DMS 273 treated with DMSO at 0.1 percent for 48 hours (cell line): ENCODE measurements at regions not wholly inside any gene's neighbourhood (a gene's known extent, or its start where the extent isn't known, plus 50 kb on each side); places are given as distances from the start of the nearest gene placed in this dataset.

Experiments used
- DNase-seq: peaks from one replicate; lab custom pipeline; 2025; lab: John Stamatoyannopoulos, UW

GRCh38 chr11:32039149-32039548, 51.7 kb upstream of the RCN1 start:
- no peak for DNase-seq

DNA sequence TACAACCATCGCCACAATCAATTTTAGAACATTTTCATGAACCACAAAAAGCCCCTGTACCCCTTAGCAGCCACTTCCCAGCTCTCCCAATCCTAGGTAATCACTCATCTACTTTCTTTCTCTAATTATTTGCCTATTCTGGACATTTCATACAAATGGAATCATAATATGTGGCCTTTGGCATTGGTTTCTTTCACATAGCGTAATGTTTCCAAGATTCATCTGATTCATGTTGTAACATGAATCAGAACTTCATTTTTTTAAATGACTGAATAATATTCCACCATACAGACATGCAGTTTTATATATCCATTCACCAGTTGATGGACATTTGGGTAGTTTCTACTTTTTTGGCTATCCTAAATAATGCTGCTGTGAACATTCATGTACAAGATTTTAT, 56.2 kb upstream of the RCN1 start:
- no peak for DNase-seq

- no peak for DNase-seq
These were observed 56.7 kb upstream of the RCN1 start for GRCh38 chr11:32034149-32034548.

DNA sequence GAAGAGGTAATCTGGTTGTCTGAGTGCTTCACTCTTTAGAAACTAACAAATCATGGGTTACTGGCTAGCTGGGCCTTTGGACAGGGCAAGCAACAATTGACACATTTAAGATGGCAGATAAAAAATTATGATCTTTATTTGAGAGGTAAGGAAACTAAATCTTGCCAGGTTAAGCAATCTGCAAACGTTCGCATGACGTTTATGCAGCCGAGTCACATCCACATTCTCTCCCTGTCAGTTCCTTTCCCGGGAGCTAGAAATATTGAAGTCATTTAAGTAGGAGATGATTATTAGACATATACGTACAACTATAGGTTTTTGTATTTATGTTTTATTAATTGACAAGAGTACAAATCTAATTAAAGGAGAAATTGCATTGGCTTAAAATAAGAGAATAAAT, 57.4 kb upstream of the RCN1 start:
- DNase-seq, result no peak

- no peak for DNase-seq
These were observed 57.8 kb upstream of the RCN1 start for GRCh38 chr11:32033067-32033466.

- no peak for DNase-seq
These were observed 58.4 kb upstream of the RCN1 start for GRCh38 chr11:32032478-32032877.

- no peak for DNase-seq
These were observed 58.8 kb upstream of the RCN1 start for GRCh38 chr11:32032052-32032451.

DNA sequence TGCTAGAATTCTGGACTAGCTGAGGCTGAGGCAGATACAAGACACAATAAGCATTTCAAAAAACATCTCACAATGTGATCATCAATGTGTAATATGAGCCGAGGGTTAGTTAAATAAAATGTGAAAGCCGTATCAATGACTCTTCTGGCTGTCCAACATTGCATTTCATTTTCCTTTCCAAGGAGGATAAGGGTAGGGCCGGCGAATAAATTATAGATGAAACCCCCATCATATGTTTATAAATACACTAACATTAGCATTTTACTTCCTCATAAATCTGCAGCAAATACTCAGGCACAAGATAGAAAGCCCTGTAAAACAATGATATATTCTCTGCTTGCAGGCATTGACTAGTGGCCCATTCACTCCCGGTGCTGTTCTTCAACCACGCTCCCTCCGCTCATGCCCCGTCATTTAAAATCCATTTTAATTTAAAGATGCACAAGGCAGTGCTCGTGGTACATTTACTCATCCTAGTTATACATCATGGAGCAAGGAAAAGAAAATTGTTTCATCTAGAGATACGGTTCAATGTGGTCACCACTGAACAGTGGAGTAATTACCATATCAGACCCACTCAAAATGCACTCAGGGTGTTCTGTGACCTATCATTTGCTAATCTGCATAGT, 59.9 kb upstream of the RCN1 start:
- DNase-seq, result no peak

GRCh38 chr11:32029721-32030120, 61.2 kb upstream of the RCN1 start:
- no peak for DNase-seq

- no peak for DNase-seq
These were observed 62.7 kb upstream of the RCN1 start for GRCh38 chr11:32028201-32028600.

- no peak for DNase-seq
These were observed 64.1 kb upstream of the RCN1 start for GRCh38 chr11:32026766-32027165.

DNA sequence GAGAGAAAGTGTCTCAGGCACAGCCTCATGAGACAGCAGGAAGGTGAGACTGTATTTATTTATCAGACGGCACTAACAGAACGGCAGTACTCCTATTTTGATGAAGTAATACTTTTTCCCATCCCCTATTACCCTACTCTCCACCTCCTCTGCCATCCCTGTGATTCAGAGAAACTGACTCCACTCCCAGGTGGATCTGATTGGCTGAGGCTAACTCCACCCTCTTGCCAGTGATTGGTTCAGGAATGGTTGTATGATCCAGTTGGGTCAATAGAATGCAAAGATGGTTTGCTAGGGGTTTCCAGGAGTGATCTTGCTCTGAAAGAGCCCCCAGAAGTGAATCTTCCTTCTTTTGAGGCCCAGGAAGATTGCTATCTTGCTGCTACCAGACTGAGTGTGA, 65.9 kb upstream of the RCN1 start:
- no peak for DNase-seq

- no peak for DNase-seq
These were observed 67.2 kb upstream of the RCN1 start for GRCh38 chr11:32023370-32024305.

- no peak for DNase-seq
These were observed 72.2 kb upstream of the RCN1 start for GRCh38 chr11:32018672-32019071.

- no peak for DNase-seq
These were observed 74.8 kb upstream of the RCN1 start for GRCh38 chr11:32016111-32016510.

DNA sequence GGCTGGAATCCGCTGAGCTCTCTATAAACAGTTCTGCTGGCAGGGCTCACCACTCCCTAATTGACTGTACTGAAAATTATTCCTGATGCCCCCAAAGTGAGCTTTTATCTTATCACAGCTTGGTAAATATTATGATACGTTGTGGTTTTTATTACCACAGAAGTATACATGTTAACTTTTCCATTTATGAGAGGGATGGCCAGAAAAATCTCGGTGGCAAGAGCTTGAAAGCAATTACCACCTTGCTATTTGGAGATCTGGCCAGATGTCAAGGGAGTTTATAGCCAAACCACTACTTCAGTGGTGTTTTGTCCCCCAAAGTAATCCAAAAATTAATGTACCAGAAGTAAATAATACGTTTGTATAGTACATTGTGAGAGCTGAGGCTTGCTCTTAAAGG, 75.4 kb upstream of the RCN1 start:
- DNase-seq, result no peak

- DNase-seq, result no peak
These were observed 77.3 kb upstream of the RCN1 start for GRCh38 chr11:32013603-32014002.

DNA sequence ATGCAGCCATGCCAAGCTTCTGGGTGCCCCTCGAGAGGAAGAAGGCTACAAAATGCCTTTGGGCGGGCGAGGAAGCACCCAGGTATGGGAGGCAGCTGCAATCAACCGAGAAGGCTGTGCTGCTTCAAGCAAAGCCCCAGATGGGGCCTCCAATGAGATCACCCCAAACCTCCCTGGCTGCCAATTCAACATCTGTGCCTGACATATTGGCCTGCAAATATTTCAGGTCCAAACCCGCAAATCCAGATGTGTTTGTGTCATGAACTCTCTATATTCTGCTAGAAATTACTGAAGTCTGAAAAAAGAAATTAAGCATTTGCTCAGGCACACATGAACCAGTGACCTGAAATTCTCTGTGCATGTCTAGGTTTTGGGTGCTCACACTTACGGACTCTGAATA, 78.8 kb upstream of the RCN1 start:
- peak; percentile 17 for DNase-seq

GRCh38 chr11:32008880-32009551, 81.9 kb upstream of the RCN1 start:
- no peak for DNase-seq

- DNase-seq, result no peak
These were observed 84.0 kb upstream of the RCN1 start for GRCh38 chr11:32006799-32007388.

GRCh38 chr11:32005786-32006416, 85.0 kb upstream of the RCN1 start:
- no peak for DNase-seq

DNA sequence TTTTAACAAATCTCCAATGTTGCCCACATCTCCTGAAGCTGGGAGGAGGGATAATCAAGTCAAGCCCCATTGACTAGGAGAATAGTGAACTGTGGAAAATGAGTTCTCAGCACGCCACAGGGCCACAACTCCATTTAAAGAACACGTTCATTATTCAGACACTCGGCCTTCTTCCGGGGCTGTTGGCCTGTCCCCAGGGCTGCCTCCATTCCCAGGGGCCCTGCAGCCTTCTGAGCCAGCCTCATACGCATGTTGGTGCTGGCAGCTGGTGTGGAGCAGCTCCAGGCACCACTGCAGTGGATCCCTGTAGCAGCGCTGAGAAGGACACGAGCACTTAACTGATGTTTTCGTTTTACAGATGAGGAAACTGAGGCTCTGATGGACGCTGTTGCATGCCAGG, 87.5 kb upstream of the RCN1 start:
- DNase-seq, result no peak
